Immature natural killer cell (primary cell): ENCODE measurements at regions not wholly inside any gene's neighbourhood (a gene's known extent, or its start where the extent isn't known, plus 50 kb on each side); places are given as distances from the start of the nearest gene placed in this dataset.

Experiments
- DNase-seq, 3 donors: peaks; one replicate each; pipeline ENCODE4 v3.0.0; 2022; ENCODE audit warnings: mixed read lengths in 1 of 3
- H3K27ac Mint-ChIP-seq, 6 donors: one replicate each; pipeline ENCODE4 v1.8.0; 2020; ENCODE audit warnings: mixed read lengths in 6 of 6, mild to moderate bottlenecking in 5 of 6, inconsistent platforms in 4 of 6, moderate library complexity in 3 of 6
- H3K27me3 Mint-ChIP-seq, 3 donors: one replicate each; pipeline ENCODE4 v1.8.0; 2020 to 2021; ENCODE audit warnings: low read depth in 3 of 3, mild to moderate bottlenecking in 3 of 3, mixed read lengths in 3 of 3, moderate library complexity in 3 of 3, inconsistent platforms in 1 of 3
- H3K36me3 Mint-ChIP-seq, 3 donors: one replicate each; pipeline ENCODE4 v1.8.0; 2020; ENCODE audit warnings: mixed read lengths in 3 of 3, inconsistent platforms in 2 of 3, mild to moderate bottlenecking in 2 of 3
- H3K4me1 Mint-ChIP-seq, 2 donors: one replicate each; pipeline ENCODE4 v1.8.0; 2020; ENCODE audit warnings: inconsistent platforms in 2 of 2, mild to moderate bottlenecking in 2 of 2, mixed read lengths in 2 of 2, moderate library complexity in 1 of 2
- H3K4me3 Mint-ChIP-seq, 5 donors: one replicate each; pipeline ENCODE4 v1.8.0; 2020; ENCODE audit warnings: mild to moderate bottlenecking in 5 of 5, mixed read lengths in 5 of 5, inconsistent platforms in 3 of 5, moderate library complexity in 3 of 5
- H3K9me3 Mint-ChIP-seq, 6 donors: one replicate each; pipeline ENCODE4 v1.8.0; 2020; ENCODE audit warnings: mild to moderate bottlenecking in 6 of 6, mixed read lengths in 6 of 6, inconsistent platforms in 4 of 6, moderate library complexity in 3 of 6

GRCh38 chr5:37984300-37984699, 144.5 kb upstream of the GDNF start:
- H3K4me3 Mint-ChIP-seq, result no peak overlapping the region
- peaks cover 0 to 4% (median 2%) of the 10 kb centered on the region in 3 donors for H3K27me3 Mint-ChIP-seq
- H3K36me3 Mint-ChIP-seq, result no peaks in the 10 kb centered on the region
- no peak overlapping the region for H3K27ac Mint-ChIP-seq
- H3K4me1 Mint-ChIP-seq, result no peaks in the 10 kb centered on the region
- no peak for DNase-seq
- H3K9me3 Mint-ChIP-seq, result peaks cover 0 to 9% (median 3%) of the 10 kb centered on the region in 6 donors

- DNase-seq, result no peak
- Mint-ChIP-seq H3K36me3 (no peaks in the 10 kb centered on the region), H3K9me3 (peaks cover 0 to 9% (median 3%) of the 10 kb centered on the region in 6 donors), H3K4me1 (no peaks in the 10 kb centered on the region), H3K27ac (no peak overlapping the region), H3K4me3 (no peak overlapping the region), H3K27me3 (peaks cover 0 to 4% (median 2%) of the 10 kb centered on the region in 3 donors)
Observed at GRCh38 chr5:37983463-37983862, 143.6 kb upstream of the GDNF start.

DNA sequence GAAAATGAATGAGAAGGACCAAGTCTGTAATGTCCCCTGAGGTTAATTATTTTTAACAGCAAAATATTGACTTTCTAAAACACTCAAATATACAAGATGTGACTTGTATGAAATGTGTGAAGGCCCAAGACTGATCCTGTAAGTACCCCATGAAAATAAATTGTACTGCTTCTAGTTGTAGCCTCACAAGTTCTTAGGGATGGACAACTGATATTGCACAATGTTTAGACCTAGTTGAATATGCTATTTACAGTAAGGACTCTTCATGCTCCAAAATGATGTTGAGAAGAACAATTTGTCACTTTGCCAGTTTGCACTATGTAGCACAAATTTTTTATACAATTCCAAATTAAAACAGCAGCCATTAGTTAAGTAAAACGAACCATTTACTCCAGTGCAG, 139.7 kb upstream of the GDNF start:
- H3K27ac Mint-ChIP-seq, result no peak overlapping the region

GRCh38 chr5:37975531-37975930, 135.7 kb upstream of the GDNF start:
- H3K4me1 Mint-ChIP-seq, result no peaks in the 10 kb centered on the region
- H3K9me3 Mint-ChIP-seq, result peaks cover 0 to 10% (median under 1%) of the 10 kb centered on the region in 6 donors
- no peak overlapping the region for H3K27ac Mint-ChIP-seq
- H3K27me3 Mint-ChIP-seq, result no peaks in the 10 kb centered on the region
- DNase-seq, result no peak
- H3K4me3 Mint-ChIP-seq, result no peak overlapping the region
- no peaks in the 10 kb centered on the region for H3K36me3 Mint-ChIP-seq

More for the DNA sequence above, 139.7 kb upstream of the GDNF start:
- H3K27me3 Mint-ChIP-seq, result peaks cover 0 to 4% (median 0%) of the 10 kb centered on the region in 3 donors
- H3K9me3 Mint-ChIP-seq, result peaks cover 0 to 14% (median 5%) of the 10 kb centered on the region in 6 donors
- DNase-seq, result no peak
- H3K36me3 Mint-ChIP-seq, result no peaks in the 10 kb centered on the region
- H3K4me1 Mint-ChIP-seq, result no peaks in the 10 kb centered on the region
- H3K4me3 Mint-ChIP-seq, result no peak overlapping the region

GRCh38 chr5:37971483-37972024, 131.7 kb upstream of the GDNF start:
- Mint-ChIP-seq H3K4me3 (no peak overlapping the region), H3K36me3 (peaks cover 0 to 4% (median 0%) of the 10 kb centered on the region in 3 donors), H3K9me3 (peaks cover 0 to 5% (median 2%) of the 10 kb centered on the region in 6 donors), H3K27ac (no peak overlapping the region), H3K27me3 (peaks cover 0 to 3% (median 0%) of the 10 kb centered on the region in 3 donors), H3K4me1 (no peaks in the 10 kb centered on the region)
- DNase-seq, result no peak

GRCh38 chr5:37966871-37967270, 127.0 kb upstream of the GDNF start:
- H3K27ac Mint-ChIP-seq, result no peak overlapping the region
- DNase-seq, result no peak
- peaks cover 0 to 4% (median 0%) of the 10 kb centered on the region in 3 donors for H3K36me3 Mint-ChIP-seq
- H3K9me3 Mint-ChIP-seq, result peaks cover 0 to 5% (median under 1%) of the 10 kb centered on the region in 6 donors
- no peaks in the 10 kb centered on the region for H3K4me1 Mint-ChIP-seq
- no peak overlapping the region for H3K4me3 Mint-ChIP-seq
- peaks cover 0 to 6% (median 0%) of the 10 kb centered on the region in 3 donors for H3K27me3 Mint-ChIP-seq

DNA sequence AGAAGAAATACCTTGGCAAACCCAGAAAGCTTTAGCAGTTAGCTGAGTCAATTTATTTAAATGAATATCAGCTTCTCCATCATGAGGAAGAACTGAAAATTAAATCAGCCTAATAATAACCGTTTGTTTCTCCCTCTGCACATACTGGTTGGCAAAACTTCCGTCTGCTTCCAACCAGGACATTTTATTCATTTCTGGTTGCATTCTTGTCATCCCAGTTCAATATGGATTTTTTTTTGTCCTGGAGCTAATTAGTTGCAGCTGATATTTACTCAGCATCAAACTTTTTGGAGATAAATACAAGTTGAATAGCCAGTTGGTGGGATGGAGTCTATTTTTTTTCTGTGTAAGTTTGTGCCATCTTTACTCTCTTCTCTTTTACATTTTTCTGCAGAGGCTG, 126.5 kb upstream of the GDNF start:
- H3K4me1 Mint-ChIP-seq, result no peaks in the 10 kb centered on the region
- peaks cover 0 to 4% (median 0%) of the 10 kb centered on the region in 3 donors for H3K36me3 Mint-ChIP-seq
- peaks cover 0 to 5% (median under 1%) of the 10 kb centered on the region in 6 donors for H3K9me3 Mint-ChIP-seq
- no peak overlapping the region for H3K4me3 Mint-ChIP-seq
- no peak overlapping the region for H3K27ac Mint-ChIP-seq
- peaks cover 0 to 6% (median 0%) of the 10 kb centered on the region in 3 donors for H3K27me3 Mint-ChIP-seq
- no peak for DNase-seq

DNA sequence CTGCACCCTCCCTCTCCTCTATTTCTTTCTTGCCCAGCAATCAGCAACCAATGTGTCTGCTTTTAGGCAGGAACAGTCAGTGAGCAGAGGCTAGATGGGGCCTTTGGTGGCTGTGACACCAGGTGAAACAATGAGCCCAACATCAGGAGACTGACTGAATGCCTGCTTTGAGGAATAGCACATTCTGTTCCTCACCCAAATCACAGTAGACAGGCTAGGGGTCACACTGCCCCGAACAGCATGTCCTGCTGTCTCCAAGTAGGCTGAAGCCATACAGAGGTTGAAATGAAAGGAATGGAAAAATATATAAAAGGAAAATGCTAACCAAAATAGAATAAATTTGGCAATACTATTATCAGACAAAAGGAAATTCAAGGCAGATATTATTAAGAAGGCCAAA, 122.5 kb upstream of the GDNF start:
- Mint-ChIP-seq H3K27ac (no peak overlapping the region), H3K4me3 (no peak overlapping the region), H3K27me3 (peaks cover 0 to 8% (median 2%) of the 10 kb centered on the region in 3 donors), H3K36me3 (peaks cover 3 to 5% (median 4%) of the 10 kb centered on the region in 3 donors), H3K4me1 (no peaks in the 10 kb centered on the region), H3K9me3 (peaks cover 4 to 16% (median 14%) of the 10 kb centered on the region in 6 donors)
- no peak for DNase-seq

- Mint-ChIP-seq H3K4me1 (no peaks in the 10 kb centered on the region), H3K27me3 (peaks cover 1 to 5% (median 2%) of the 10 kb centered on the region in 3 donors), H3K27ac (no peak overlapping the region), H3K9me3 (peaks cover 7 to 16% (median 15%) of the 10 kb centered on the region in 6 donors), H3K36me3 (peaks cover 3 to 5% (median 4%) of the 10 kb centered on the region in 3 donors), H3K4me3 (no peak overlapping the region)
- no peak for DNase-seq
Observed at GRCh38 chr5:37957218-37957617, 117.4 kb upstream of the GDNF start.

GRCh38 chr5:37955748-37956147, 115.9 kb upstream of the GDNF start:
- Mint-ChIP-seq H3K27ac (no peak overlapping the region), H3K27me3 (peaks cover 2 to 5% (median 3%) of the 10 kb centered on the region in 3 donors), H3K9me3 (peaks cover 11 to 16% (median 15%) of the 10 kb centered on the region in 6 donors), H3K4me3 (no peak overlapping the region), H3K36me3 (peaks cover 3 to 5% (median 4%) of the 10 kb centered on the region in 3 donors), H3K4me1 (no peaks in the 10 kb centered on the region)
- no peak for DNase-seq

GRCh38 chr5:37954561-37954960, 114.7 kb upstream of the GDNF start:
- DNase-seq, result no peak
- H3K27ac Mint-ChIP-seq, result no peak overlapping the region
- peaks cover 11 to 17% (median 13%) of the 10 kb centered on the region in 6 donors for H3K9me3 Mint-ChIP-seq
- H3K4me3 Mint-ChIP-seq, result no peak overlapping the region
- H3K36me3 Mint-ChIP-seq, result peaks cover 3 to 5% (median 4%) of the 10 kb centered on the region in 3 donors
- peaks cover 2 to 5% (median 3%) of the 10 kb centered on the region in 3 donors for H3K27me3 Mint-ChIP-seq
- no peaks in the 10 kb centered on the region for H3K4me1 Mint-ChIP-seq

DNA sequence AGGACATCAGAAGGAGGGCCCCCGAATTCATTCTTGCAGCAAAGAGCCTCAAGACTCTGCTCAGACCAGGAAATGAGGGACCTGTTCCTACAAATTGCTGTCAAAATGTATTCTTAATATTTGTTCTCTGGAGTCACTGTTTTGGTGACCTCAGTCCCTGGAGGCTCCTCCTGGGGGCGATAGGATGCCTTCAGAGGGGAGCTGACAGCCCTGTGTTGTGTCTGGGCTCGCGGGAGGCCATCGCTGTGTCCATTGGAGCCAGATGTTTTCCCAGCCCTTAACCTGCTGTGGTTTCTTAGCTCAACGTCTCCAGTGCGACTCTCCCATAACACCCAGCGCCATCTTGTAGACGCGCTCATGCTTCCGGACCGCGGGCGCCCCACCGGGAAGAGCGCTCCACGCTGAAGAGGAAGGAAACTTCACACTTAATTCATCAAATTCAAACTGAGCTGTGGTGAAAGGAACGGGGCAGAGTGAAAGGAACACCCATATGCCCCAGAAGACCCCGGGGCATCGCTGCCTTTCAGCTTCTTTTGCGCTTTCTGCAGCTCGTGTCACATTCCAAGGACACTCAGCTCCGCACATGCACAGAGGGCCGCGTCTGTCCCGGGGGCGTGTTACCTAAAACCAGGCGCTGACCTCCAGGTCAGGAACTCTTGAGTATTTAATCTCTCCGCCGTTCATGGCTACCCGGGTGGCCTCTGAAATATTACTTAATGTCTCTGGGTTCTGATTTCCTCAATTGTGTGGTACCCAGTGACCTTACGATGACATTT, 112.3 kb upstream of the GDNF start:
- Mint-ChIP-seq H3K36me3 (no peaks in the 10 kb centered on the region), H3K9me3 (peaks cover 0 to 11% (median 2%) of the 10 kb centered on the region in 6 donors), H3K4me3 (no peak overlapping the region), H3K27ac (no peak overlapping the region), H3K4me1 (no peaks in the 10 kb centered on the region), H3K27me3 (peaks cover 0 to 3% (median 0%) of the 10 kb centered on the region in 3 donors)
- DNase-seq, result no peak

GRCh38 chr5:37950436-37950835, 110.6 kb upstream of the GDNF start:
- DNase-seq, result no peak
- no peak overlapping the region for H3K27ac Mint-ChIP-seq
- no peaks in the 10 kb centered on the region for H3K4me1 Mint-ChIP-seq
- no peaks in the 10 kb centered on the region for H3K36me3 Mint-ChIP-seq
- H3K4me3 Mint-ChIP-seq, result no peak overlapping the region
- peaks cover 0 to 14% (median 2%) of the 10 kb centered on the region in 6 donors for H3K9me3 Mint-ChIP-seq
- peaks cover 0 to 3% (median 0%) of the 10 kb centered on the region in 3 donors for H3K27me3 Mint-ChIP-seq

DNA sequence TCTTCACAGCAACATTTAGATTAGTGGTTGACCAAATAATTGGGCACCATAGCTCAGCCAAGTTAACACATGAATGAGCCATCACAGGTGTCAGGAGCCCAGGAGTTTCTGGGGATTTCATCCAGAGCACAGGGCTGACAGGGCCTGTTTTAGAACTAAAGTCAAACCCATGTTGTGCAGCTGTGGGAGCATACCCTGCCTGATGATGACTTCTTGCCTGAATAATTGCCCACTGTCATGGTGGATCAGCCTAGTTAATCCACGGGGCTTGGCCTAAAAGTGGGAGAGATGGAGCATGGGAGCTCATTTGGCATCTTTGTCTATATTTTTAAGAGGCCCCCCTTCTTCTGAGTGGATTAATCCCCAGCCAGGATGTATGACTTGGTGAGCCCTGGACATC, 105.6 kb upstream of the GDNF start:
- H3K27ac Mint-ChIP-seq, result no peak overlapping the region
- H3K4me1 Mint-ChIP-seq, result no peaks in the 10 kb centered on the region
- H3K9me3 Mint-ChIP-seq, result peaks cover 0 to 16% (median 2%) of the 10 kb centered on the region in 6 donors
- DNase-seq, result no peak
- no peak overlapping the region for H3K4me3 Mint-ChIP-seq
- H3K27me3 Mint-ChIP-seq, result peaks cover 0 to 4% (median 1%) of the 10 kb centered on the region in 3 donors
- no peaks in the 10 kb centered on the region for H3K36me3 Mint-ChIP-seq
